HCT116 (cell line): ENCODE measurements at regions not wholly inside any gene's neighbourhood (a gene's known extent, or its start where the extent isn't known, plus 50 kb on each side); places are given as distances from the start of the nearest gene placed in this dataset.

Source experiments
- CBX3 ChIP-seq: IDR thresholded peaks from 2 replicates; pipeline ENCODE4 v1.6.1; 2012; ENCODE audit warnings: low read depth
- CEBPB ChIP-seq: IDR thresholded peaks from 2 replicates; pipeline ENCODE4 v1.6.1; 2012; ENCODE audit warnings: low read depth
- EZH2 ChIP-seq: fragments of 200-600 bp; sonication (generic); IDR thresholded peaks from 2 replicates; pipeline ENCODE4 v1.6.1; 2017; ENCODE audit warnings: antibody characterized with exemption, mixed run types
- EZH2phosphoT487 ChIP-seq: fragments of 200-600 bp; IDR thresholded peaks from 2 replicates; pipeline ENCODE4 v1.6.1; 2018; ENCODE audit warnings: antibody characterized with exemption, borderline replicate concordance
- MAX ChIP-seq: IDR thresholded peaks from 2 replicates; pipeline ENCODE4 v1.6.1; 2012
- POLR2A ChIP-seq: IDR thresholded peaks from 2 replicates; pipeline ENCODE4 v1.7.0; 2011; ENCODE audit warnings: borderline replicate concordance; ENCODE audit not compliant: insufficient read depth, insufficient read length; ENCODE audit errors: extremely low read depth
- POLR2AphosphoS5 ChIP-seq: IDR thresholded peaks from 2 replicates; pipeline ENCODE4 v1.6.1; 2011; ENCODE audit warnings: mild to moderate bottlenecking, low read depth, low read length, moderate library complexity
- SRF ChIP-seq: IDR thresholded peaks from 2 replicates; pipeline ENCODE4 v1.6.1; 2012; ENCODE audit warnings: low read depth
- YY1 ChIP-seq: IDR thresholded peaks from 2 replicates; pipeline ENCODE4 v1.6.1; 2011; ENCODE audit warnings: low read length, low read depth, moderate library complexity, mild to moderate bottlenecking; ENCODE audit not compliant: insufficient replicate concordance; ENCODE audit errors: extremely low read depth
- TF ChIP-seq, protein P1 (sequence below), 3 experiments: fragments of 200-600 bp in 1 of 3; sonication (generic) in 1 of 3; IDR thresholded peaks in 2 of 3; conservative IDR thresholded peaks in 1 of 3; 2 replicates each; pipeline ENCODE4 v1.5.1; 2012 to 2017; ENCODE audit warnings: low read depth in 2 of 3, low read length in 2 of 3, antibody characterized with exemption in 1 of 3, borderline replicate concordance in 1 of 3, control low read depth in 1 of 3, mild to moderate bottlenecking in 1 of 3, mixed read lengths in 1 of 3, mixed run types in 1 of 3, moderate library complexity in 1 of 3; ENCODE audit not compliant: insufficient read depth in 1 of 3

DNA sequence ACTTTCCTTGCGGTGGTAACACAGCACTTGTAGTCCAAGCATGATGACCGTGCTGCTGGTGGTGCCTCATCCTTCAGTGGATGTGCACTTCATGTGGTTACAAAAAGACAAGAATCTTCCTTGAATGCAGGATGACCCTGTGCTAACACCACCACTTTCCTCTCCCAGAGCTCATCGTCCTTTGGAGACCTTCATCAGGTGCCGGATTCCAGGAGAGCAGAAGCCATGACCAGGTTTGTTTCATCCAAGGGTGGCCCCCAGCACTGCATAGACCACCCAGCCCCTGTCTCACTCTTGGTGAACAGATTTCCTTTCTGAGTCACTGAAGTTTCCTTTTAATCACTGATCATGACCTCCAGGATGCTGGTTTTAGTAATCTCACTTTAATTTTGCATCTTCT lies 101.2 kb upstream of the SYNDIG1 start:
- TF ChIP-seq, protein P1, sequence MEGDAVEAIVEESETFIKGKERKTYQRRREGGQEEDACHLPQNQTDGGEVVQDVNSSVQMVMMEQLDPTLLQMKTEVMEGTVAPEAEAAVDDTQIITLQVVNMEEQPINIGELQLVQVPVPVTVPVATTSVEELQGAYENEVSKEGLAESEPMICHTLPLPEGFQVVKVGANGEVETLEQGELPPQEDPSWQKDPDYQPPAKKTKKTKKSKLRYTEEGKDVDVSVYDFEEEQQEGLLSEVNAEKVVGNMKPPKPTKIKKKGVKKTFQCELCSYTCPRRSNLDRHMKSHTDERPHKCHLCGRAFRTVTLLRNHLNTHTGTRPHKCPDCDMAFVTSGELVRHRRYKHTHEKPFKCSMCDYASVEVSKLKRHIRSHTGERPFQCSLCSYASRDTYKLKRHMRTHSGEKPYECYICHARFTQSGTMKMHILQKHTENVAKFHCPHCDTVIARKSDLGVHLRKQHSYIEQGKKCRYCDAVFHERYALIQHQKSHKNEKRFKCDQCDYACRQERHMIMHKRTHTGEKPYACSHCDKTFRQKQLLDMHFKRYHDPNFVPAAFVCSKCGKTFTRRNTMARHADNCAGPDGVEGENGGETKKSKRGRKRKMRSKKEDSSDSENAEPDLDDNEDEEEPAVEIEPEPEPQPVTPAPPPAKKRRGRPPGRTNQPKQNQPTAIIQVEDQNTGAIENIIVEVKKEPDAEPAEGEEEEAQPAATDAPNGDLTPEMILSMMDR (IDR thresholded peaks at IDR 0.05 in 2 of 3, conservative IDR thresholded peaks at IDR 0.05 in 1 of 3; ENCODE audit: borderline replicate concordance in 1 of 3, insufficient read depth in 1 of 3, low read depth in 2 of 3, low read length in 2 of 3): no peak
- TF ChIP-seq CBX3 (no peak), EZH2 (no peak), EZH2phosphoT487 (no peak), POLR2A (no peak), MAX (no peak), CEBPB (no peak), POLR2AphosphoS5 (no peak), YY1 (no peak), SRF (no peak)
